GM23338 (cell line): ENCODE measurements at regions not wholly inside any gene's neighbourhood (a gene's known extent, or its start where the extent isn't known, plus 50 kb on each side); places are given as distances from the start of the nearest gene placed in this dataset.

Experiments used
- ATAC-seq: fragments of 200-7000 bp; cut with Tn5 transposase; 3 replicates; pipeline ENCODE4 v1.9.1; 2020
- DNase-seq: peaks from one replicate; pipeline ENCODE4 v3.0.0-alpha.2; 2015; ENCODE audit warnings: low spot score
- H2AFZ ChIP-seq: fragments of 200-600 bp; sonication (generic); 2 replicates; pipeline ENCODE4 v1.8.0; 2016; ENCODE audit warnings: antibody characterized with exemption, mild to moderate bottlenecking, moderate library complexity
- H3F3A ChIP-seq: fragments of 200-600 bp; sonication (generic); replicated peaks from 2 replicates; pipeline ENCODE4 v1.8.0; 2017; ENCODE audit warnings: antibody characterized with exemption, mixed run types, low read depth
- H3K27ac ChIP-seq: fragments of 200-600 bp; sonication (generic); 2 replicates; pipeline ENCODE4 v1.6.1; 2016; ENCODE audit warnings: low read depth
- H3K27me3 ChIP-seq: fragments of 200-600 bp; sonication (generic); 2 replicates; pipeline ENCODE4 v1.8.0; 2016; ENCODE audit warnings: mild to moderate bottlenecking, mixed run types, moderate library complexity; ENCODE audit not compliant: insufficient read depth
- H3K36me3 ChIP-seq: fragments of 200-600 bp; sonication (generic); 2 replicates; pipeline ENCODE4 v1.8.0; 2016; ENCODE audit warnings: mild to moderate bottlenecking; ENCODE audit not compliant: insufficient read depth
- H3K4me1 ChIP-seq: fragments of 200-600 bp; sonication (generic); 2 replicates; pipeline ENCODE4 v1.8.0; 2016; ENCODE audit warnings: mild to moderate bottlenecking, moderate library complexity; ENCODE audit not compliant: insufficient read depth
- H3K4me2 ChIP-seq: fragments of 200-600 bp; sonication (generic); 2 replicates; pipeline ENCODE4 v1.7.1; 2017; ENCODE audit warnings: mixed run types
- H3K4me3 ChIP-seq: fragments of 200-600 bp; sonication (generic); 2 replicates; pipeline ENCODE4 v1.6.1; 2016; ENCODE audit warnings: mixed run types
- H3K79me2 ChIP-seq: fragments of 200-600 bp; sonication (generic); replicated peaks from 2 replicates; pipeline ENCODE4 v1.8.0; 2017; ENCODE audit warnings: mild to moderate bottlenecking; ENCODE audit not compliant: insufficient read depth
- H3K9me2 ChIP-seq: fragments of 200-600 bp; sonication (generic); 2 replicates; pipeline ENCODE4 v1.8.0; 2017; ENCODE audit not compliant: insufficient read depth
- H4K20me1 ChIP-seq: fragments of 200-600 bp; sonication (generic); replicated peaks from 2 replicates; pipeline ENCODE4 v1.8.0; 2017; ENCODE audit warnings: mild to moderate bottlenecking; ENCODE audit not compliant: insufficient read depth
- H3K27ac Mint-ChIP-seq: 2 replicates; pipeline ENCODE4 v1.8.0; 2020; ENCODE audit warnings: inconsistent platforms, mild to moderate bottlenecking, moderate library complexity, mixed read lengths
- H3K27me3 Mint-ChIP-seq: 3 replicates; pipeline ENCODE4 v1.8.0; 2022; ENCODE audit warnings: low read depth, mild to moderate bottlenecking, moderate library complexity, mixed read lengths, inconsistent platforms; ENCODE audit not compliant: insufficient read depth, poor library complexity
- H3K36me3 Mint-ChIP-seq: 3 replicates; pipeline ENCODE4 v1.8.0; 2021; ENCODE audit warnings: low read depth, mild to moderate bottlenecking, inconsistent platforms, moderate library complexity, mixed read lengths
- H3K4me1 Mint-ChIP-seq: 3 replicates; pipeline ENCODE4 v1.8.0; 2020; ENCODE audit warnings: mild to moderate bottlenecking, inconsistent platforms, mixed read lengths
- H3K4me3 Mint-ChIP-seq: 3 replicates; pipeline ENCODE4 v1.8.0; 2021; ENCODE audit warnings: moderate library complexity, mild to moderate bottlenecking, inconsistent platforms, mixed read lengths
- H3K9me3 Mint-ChIP-seq: 3 replicates; pipeline ENCODE4 v1.8.0; 2020; ENCODE audit warnings: moderate library complexity, mild to moderate bottlenecking, inconsistent platforms, mixed read lengths
- CREB1 ChIP-seq: fragments of 250-450 bp; sonication (Bioruptor Pico); IDR thresholded peaks from 2 replicates; pipeline ENCODE4 v1.5.0; 2020; ENCODE audit warnings: low read depth, mild to moderate bottlenecking, moderate library complexity
- EZH2 ChIP-seq: fragments of 200-600 bp; sonication (generic); IDR thresholded peaks from one replicate; pipeline ENCODE4 v1.8.0; 2017; ENCODE audit warnings: antibody characterized with exemption, mild to moderate bottlenecking, low read depth; ENCODE audit not compliant: unreplicated experiment
- EZH2phosphoT487 ChIP-seq: fragments of 200-600 bp; sonication (generic); IDR thresholded peaks from one replicate; pipeline ENCODE4 v1.8.1; 2018; ENCODE audit warnings: antibody characterized with exemption; ENCODE audit not compliant: unreplicated experiment
- JUNB ChIP-seq: IDR thresholded peaks from one replicate; pipeline ENCODE4 v1.6.1; 2016; ENCODE audit warnings: antibody characterized with exemption; ENCODE audit not compliant: unreplicated experiment
- NANOG ChIP-seq: IDR thresholded peaks from 2 replicates; pipeline ENCODE4 v1.6.1; 2016; ENCODE audit warnings: antibody characterized with exemption, borderline replicate concordance
- POLR2AphosphoS5 ChIP-seq: IDR thresholded peaks from 2 replicates; pipeline ENCODE4 v1.6.1; 2016; ENCODE audit warnings: antibody characterized with exemption, low read depth
- STAT1 ChIP-seq: IDR thresholded peaks from one replicate; pipeline ENCODE4 v1.6.1; 2016; ENCODE audit warnings: antibody characterized with exemption; ENCODE audit not compliant: unreplicated experiment
- ZNF114 ChIP-seq: fragments of 250-450 bp; sonication (Bioruptor Pico); IDR thresholded peaks from 2 replicates; pipeline ENCODE4 v1.5.0; 2020; ENCODE audit warnings: mild to moderate bottlenecking, moderate library complexity
- ZNF331 ChIP-seq: fragments of 250-450 bp; sonication (Bioruptor Pico); IDR thresholded peaks from 2 replicates; pipeline ENCODE4 v1.5.0; 2020; ENCODE audit warnings: low read depth, mild to moderate bottlenecking, moderate library complexity
- TF ChIP-seq, protein P1 (sequence below), 2 experiments: fragments of 200-600 bp in 1 of 2; sonication (generic) in 1 of 2; conservative IDR thresholded peaks; 2 replicates each; pipeline versions ENCODE4 v1.5.1 to v1.6.1; 2016 to 2017; ENCODE audit warnings: antibody characterized with exemption in 2 of 2, low read depth in 2 of 2, mild to moderate bottlenecking in 2 of 2, moderate library complexity in 1 of 2
- TF ChIP-seq, protein P2 (sequence below): IDR thresholded peaks from one replicate; pipeline ENCODE4 v1.6.1; 2018; ENCODE audit warnings: antibody characterized with exemption; ENCODE audit not compliant: unreplicated experiment
- TF ChIP-seq, protein P3 (sequence below): IDR thresholded peaks from 2 replicates; pipeline ENCODE4 v1.6.1; 2016; ENCODE audit warnings: antibody characterized with exemption

DNA sequence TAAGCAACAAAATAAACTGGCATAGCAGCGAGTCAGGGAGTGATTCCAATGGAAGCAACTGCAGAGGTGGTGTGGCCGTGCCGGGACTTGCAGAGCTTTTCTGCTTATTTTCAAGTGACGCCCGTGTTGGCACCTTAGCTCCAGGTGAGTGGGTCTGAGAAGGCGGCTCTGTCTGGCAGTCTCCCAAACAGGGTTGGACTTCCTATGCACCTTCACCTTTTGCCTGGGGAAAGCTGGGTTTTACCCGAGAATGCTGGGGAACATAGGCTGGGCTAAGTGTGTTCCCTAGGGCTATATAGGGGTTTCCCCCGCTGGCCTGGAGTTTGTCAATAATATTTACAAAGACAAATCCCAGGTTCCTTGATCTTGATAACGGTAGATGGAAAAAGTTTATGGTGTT is 179.9 kb upstream of the TBL1XR1 start:
- Mint-ChIP-seq H3K4me3 (no peak overlapping the region), H3K27me3 (no peaks in the 10 kb centered on the region), H3K4me1 (no peaks in the 10 kb centered on the region), H3K9me3 (no peaks in the 10 kb centered on the region), H3K36me3 (no peaks in the 10 kb centered on the region), H3K27ac (no peak overlapping the region)
- H3K27me3 ChIP-seq = no peaks in the 10 kb centered on the region
- no peaks in the 10 kb centered on the region for H3F3A ChIP-seq
- no peak overlapping the region for H3K27ac ChIP-seq
- H3K4me1 ChIP-seq = no peaks in the 10 kb centered on the region
- no peaks in the 10 kb centered on the region for H3K36me3 ChIP-seq
- ATAC-seq = no peak
- H3K4me3 ChIP-seq = no peak overlapping the region
- no peaks in the 10 kb centered on the region for H4K20me1 ChIP-seq
- H3K79me2 ChIP-seq = no peaks in the 10 kb centered on the region
- no peak overlapping the region for H2AFZ ChIP-seq
- no peak overlapping the region for H3K4me2 ChIP-seq
- TF ChIP-seq STAT1 (no peak), EZH2 (no peak), EZH2phosphoT487 (no peak), ZNF114 (CRISPR knock-in tag) (no peak), POLR2AphosphoS5 (no peak), ZNF331 (no peak), JUNB (no peak), NANOG (no peak), CREB1 (CRISPR knock-in tag) (no peak)
- TF ChIP-seq, protein P1, sequence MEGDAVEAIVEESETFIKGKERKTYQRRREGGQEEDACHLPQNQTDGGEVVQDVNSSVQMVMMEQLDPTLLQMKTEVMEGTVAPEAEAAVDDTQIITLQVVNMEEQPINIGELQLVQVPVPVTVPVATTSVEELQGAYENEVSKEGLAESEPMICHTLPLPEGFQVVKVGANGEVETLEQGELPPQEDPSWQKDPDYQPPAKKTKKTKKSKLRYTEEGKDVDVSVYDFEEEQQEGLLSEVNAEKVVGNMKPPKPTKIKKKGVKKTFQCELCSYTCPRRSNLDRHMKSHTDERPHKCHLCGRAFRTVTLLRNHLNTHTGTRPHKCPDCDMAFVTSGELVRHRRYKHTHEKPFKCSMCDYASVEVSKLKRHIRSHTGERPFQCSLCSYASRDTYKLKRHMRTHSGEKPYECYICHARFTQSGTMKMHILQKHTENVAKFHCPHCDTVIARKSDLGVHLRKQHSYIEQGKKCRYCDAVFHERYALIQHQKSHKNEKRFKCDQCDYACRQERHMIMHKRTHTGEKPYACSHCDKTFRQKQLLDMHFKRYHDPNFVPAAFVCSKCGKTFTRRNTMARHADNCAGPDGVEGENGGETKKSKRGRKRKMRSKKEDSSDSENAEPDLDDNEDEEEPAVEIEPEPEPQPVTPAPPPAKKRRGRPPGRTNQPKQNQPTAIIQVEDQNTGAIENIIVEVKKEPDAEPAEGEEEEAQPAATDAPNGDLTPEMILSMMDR (conservative IDR thresholded peaks at IDR 0.05; ENCODE audit: low read depth in 2 of 2) = no peak
- TF ChIP-seq, protein P2, sequence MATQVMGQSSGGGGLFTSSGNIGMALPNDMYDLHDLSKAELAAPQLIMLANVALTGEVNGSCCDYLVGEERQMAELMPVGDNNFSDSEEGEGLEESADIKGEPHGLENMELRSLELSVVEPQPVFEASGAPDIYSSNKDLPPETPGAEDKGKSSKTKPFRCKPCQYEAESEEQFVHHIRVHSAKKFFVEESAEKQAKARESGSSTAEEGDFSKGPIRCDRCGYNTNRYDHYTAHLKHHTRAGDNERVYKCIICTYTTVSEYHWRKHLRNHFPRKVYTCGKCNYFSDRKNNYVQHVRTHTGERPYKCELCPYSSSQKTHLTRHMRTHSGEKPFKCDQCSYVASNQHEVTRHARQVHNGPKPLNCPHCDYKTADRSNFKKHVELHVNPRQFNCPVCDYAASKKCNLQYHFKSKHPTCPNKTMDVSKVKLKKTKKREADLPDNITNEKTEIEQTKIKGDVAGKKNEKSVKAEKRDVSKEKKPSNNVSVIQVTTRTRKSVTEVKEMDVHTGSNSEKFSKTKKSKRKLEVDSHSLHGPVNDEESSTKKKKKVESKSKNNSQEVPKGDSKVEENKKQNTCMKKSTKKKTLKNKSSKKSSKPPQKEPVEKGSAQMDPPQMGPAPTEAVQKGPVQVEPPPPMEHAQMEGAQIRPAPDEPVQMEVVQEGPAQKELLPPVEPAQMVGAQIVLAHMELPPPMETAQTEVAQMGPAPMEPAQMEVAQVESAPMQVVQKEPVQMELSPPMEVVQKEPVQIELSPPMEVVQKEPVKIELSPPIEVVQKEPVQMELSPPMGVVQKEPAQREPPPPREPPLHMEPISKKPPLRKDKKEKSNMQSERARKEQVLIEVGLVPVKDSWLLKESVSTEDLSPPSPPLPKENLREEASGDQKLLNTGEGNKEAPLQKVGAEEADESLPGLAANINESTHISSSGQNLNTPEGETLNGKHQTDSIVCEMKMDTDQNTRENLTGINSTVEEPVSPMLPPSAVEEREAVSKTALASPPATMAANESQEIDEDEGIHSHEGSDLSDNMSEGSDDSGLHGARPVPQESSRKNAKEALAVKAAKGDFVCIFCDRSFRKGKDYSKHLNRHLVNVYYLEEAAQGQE = no peak
- TF ChIP-seq, protein P3, sequence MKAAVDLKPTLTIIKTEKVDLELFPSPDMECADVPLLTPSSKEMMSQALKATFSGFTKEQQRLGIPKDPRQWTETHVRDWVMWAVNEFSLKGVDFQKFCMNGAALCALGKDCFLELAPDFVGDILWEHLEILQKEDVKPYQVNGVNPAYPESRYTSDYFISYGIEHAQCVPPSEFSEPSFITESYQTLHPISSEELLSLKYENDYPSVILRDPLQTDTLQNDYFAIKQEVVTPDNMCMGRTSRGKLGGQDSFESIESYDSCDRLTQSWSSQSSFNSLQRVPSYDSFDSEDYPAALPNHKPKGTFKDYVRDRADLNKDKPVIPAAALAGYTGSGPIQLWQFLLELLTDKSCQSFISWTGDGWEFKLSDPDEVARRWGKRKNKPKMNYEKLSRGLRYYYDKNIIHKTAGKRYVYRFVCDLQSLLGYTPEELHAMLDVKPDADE = no peak
- DNase-seq = no peak
- H3K9me2 ChIP-seq = no peaks in the 10 kb centered on the region
